Liver (tissue), 7 donors: ENCODE measurements at regions not wholly inside any gene's neighbourhood (a gene's known extent, or its start where the extent isn't known, plus 50 kb on each side); places are given as distances from the start of the nearest gene placed in this dataset.

ENCODE experiments used
- DNase-seq: peaks from one replicate; pipeline ENCODE4 v3.0.0-alpha.2; 2017; ENCODE audit warnings: low spot score
- H3K27ac ChIP-seq, 2 donors: one replicate each; pipeline ENCODE4 v1.7.0; 2013; ENCODE audit warnings: inconsistent platforms in 2 of 2, low read length in 2 of 2, control low read depth in 1 of 2, low read depth in 1 of 2, mild to moderate bottlenecking in 1 of 2
- H3K27me3 ChIP-seq, 4 donors: one replicate each; pipeline versions ENCODE4 v1.6.1 to v1.7.0; 2013; ENCODE audit warnings: low read length in 3 of 4, inconsistent platforms in 1 of 4, mild to moderate bottlenecking in 1 of 4, moderate library complexity in 1 of 4; ENCODE audit not compliant: control insufficient read depth in 4 of 4, insufficient read depth in 4 of 4
- H3K36me3 ChIP-seq, 4 donors: one replicate each; pipeline versions ENCODE4 v1.6.1 to v1.7.0; 2013; ENCODE audit warnings: low read length in 3 of 4, mild to moderate bottlenecking in 3 of 4, low read depth in 1 of 4, moderate library complexity in 1 of 4; ENCODE audit not compliant: control insufficient read depth in 4 of 4, insufficient read depth in 3 of 4
- H3K4me1 ChIP-seq, 4 donors: one replicate each; pipeline versions ENCODE4 v1.6.1 to v1.7.0; 2013; ENCODE audit warnings: low read length in 3 of 4, mild to moderate bottlenecking in 3 of 4, moderate library complexity in 1 of 4; ENCODE audit not compliant: control insufficient read depth in 4 of 4, insufficient read depth in 4 of 4
- H3K4me3 ChIP-seq, 3 donors: one replicate each; pipeline versions ENCODE4 v1.6.1 to v1.7.0; 2013; ENCODE audit warnings: low read length in 3 of 3, control low read depth in 1 of 3, low read depth in 1 of 3, mild to moderate bottlenecking in 1 of 3
- H3K9ac ChIP-seq, 2 donors: one replicate each; pipeline ENCODE4 v1.7.0; 2013; ENCODE audit warnings: low read length in 2 of 2, mild to moderate bottlenecking in 2 of 2, moderate library complexity in 2 of 2, control low read depth in 1 of 2, low read depth in 1 of 2
- H3K9me3 ChIP-seq, 4 donors: one replicate each; pipeline versions ENCODE4 v1.6.1 to v1.7.0; 2013; ENCODE audit warnings: low read length in 3 of 4; ENCODE audit not compliant: control insufficient read depth in 4 of 4
- ATF3 ChIP-seq: IDR thresholded peaks from 2 replicates; pipeline ENCODE4 v1.6.1; 2016; ENCODE audit warnings: antibody characterized with exemption
- FOXA1 ChIP-seq: IDR thresholded peaks from 2 replicates; pipeline ENCODE4 v1.6.1; 2016; ENCODE audit warnings: antibody characterized with exemption
- HNF4A ChIP-seq, 2 donors: conservative IDR thresholded peaks; 2 replicates each; pipeline ENCODE4 v1.6.1; 2016; ENCODE audit warnings: antibody characterized with exemption in 2 of 2, mild to moderate bottlenecking in 2 of 2
- HNF4G ChIP-seq: IDR thresholded peaks from 2 replicates; pipeline ENCODE4 v1.6.1; 2016; ENCODE audit warnings: antibody characterized with exemption
- JUND ChIP-seq, 2 donors: IDR thresholded peaks; 2 replicates each; pipeline ENCODE4 v1.6.1; 2016; ENCODE audit warnings: antibody characterized with exemption in 2 of 2
- MAX ChIP-seq: IDR thresholded peaks from 2 replicates; pipeline ENCODE4 v1.6.1; 2016; ENCODE audit warnings: antibody characterized with exemption
- RAD21 ChIP-seq, 2 donors: IDR thresholded peaks; 2 replicates each; pipeline ENCODE4 v1.6.1; 2016; ENCODE audit warnings: antibody characterized with exemption in 2 of 2, mild to moderate bottlenecking in 2 of 2
- REST ChIP-seq: IDR thresholded peaks from 2 replicates; pipeline ENCODE4 v1.6.1; 2016; ENCODE audit warnings: antibody characterized with exemption, mild to moderate bottlenecking
- RXRA ChIP-seq, 2 donors: IDR thresholded peaks; 2 replicates each; pipeline ENCODE4 v1.6.1; 2017 to 2018; ENCODE audit warnings: antibody characterized with exemption in 2 of 2, mild to moderate bottlenecking in 1 of 2
- SP1 ChIP-seq: IDR thresholded peaks from 2 replicates; pipeline ENCODE4 v1.6.1; 2018; ENCODE audit warnings: antibody characterized with exemption, mild to moderate bottlenecking
- WGBS: extraction: QIAGEN DNeasy Blood & Tissue Kit; methylation state at CpG from one replicate; pipeline ENCODE4 v1.1.7; 2013; 5-methylcytosine and 5-hydroxymethylcytosine counted together
- TF ChIP-seq, protein P1 (sequence below): IDR thresholded peaks from 2 replicates; pipeline ENCODE4 v1.6.1; 2016; ENCODE audit warnings: antibody characterized with exemption
- donor health status: healthy.
- donor health status: healthy.
- donor health status: healthy.
- donor health status: healthy.

DNA sequence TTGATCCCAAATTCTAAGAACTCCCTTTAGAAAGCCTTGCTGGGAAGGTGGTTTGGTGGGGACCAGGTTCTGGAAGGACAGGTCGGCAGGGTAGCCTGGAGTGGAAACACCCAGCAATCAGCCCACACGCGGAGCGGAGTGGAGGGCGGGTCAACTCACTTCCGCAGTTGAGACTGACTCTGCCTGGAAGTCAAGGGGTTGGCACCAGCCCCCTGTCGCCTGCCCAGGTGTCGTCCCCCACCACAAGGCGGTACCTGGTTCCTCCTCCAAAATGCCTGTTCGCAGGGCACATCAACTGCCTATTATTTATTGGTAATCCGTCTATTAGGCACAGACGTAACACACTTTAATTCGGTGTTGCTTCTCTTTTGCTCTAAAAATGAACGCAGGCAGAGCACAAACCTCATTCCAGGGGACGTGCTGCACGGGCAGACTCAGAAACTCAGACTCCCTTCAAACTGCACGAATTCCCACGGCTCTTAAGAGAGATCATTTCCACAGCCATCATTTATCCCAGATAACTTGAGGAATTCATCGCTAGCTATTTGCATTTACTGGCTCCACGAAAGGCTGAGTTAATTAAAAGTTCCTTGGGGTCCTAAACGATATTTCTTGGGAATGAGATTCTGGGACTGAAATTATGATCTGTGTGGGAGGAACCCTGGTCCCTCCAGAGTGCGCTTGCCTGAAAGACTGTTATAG, 248.2 kb upstream of the PPP2R2D start:
- no peak for DNase-seq
- TF ChIP-seq RXRA (IDR thresholded peaks at IDR 0.05) (no peak), RAD21 (IDR thresholded peaks at IDR 0.05) (no peak), FOXA1 (no peak), HNF4G (no peak), REST (no peak), HNF4A (conservative IDR thresholded peaks at IDR 0.05) (no peak), MAX (no peak), ATF3 (no peak)
- H3K9ac ChIP-seq = no peak overlapping the region
- H3K4me3 ChIP-seq = no peak overlapping the region
- peaks cover 0 to 11% (median 0%) of the 10 kb centered on the region in 4 donors for H3K4me1 ChIP-seq
- no peaks in the 10 kb centered on the region for H3K36me3 ChIP-seq
- WGBS = 69% methylated on average over 22 of the region's 22 CpGs
- no peak overlapping the region for H3K27ac ChIP-seq
- H3K9me3 ChIP-seq = no peaks in the 10 kb centered on the region
- H3K27me3 ChIP-seq = no peaks in the 10 kb centered on the region

DNA sequence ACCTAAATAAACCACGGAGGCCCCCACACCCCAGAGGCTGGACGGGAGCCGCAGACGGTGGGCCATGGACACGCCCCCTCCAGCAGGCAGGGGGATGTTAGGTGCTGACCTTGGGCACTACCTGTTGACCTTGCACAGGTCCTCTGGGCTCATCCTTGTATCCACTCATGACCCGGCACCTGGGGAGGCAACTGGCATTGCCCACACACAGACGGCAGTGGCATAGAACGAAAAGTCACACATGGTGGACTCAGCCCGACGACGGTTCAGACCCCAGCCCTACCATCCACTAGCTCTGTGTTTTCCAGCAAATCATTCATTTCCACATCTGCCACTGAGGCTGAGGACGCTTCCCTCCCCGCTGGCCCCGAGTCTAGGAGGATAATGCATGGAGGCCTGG, 247.7 kb upstream of the PPP2R2D start:
- H3K4me3 ChIP-seq = no peak overlapping the region
- no peak overlapping the region for H3K27ac ChIP-seq
- H3K4me1 ChIP-seq = peaks cover 0 to 11% (median 0%) of the 10 kb centered on the region in 4 donors
- H3K9me3 ChIP-seq = no peaks in the 10 kb centered on the region
- no peaks in the 10 kb centered on the region for H3K36me3 ChIP-seq
- no peak overlapping the region for H3K9ac ChIP-seq
- no peak for DNase-seq
- TF ChIP-seq SP1 = no peak
- no peak for TF ChIP-seq FOXA1
- TF ChIP-seq, protein P1, sequence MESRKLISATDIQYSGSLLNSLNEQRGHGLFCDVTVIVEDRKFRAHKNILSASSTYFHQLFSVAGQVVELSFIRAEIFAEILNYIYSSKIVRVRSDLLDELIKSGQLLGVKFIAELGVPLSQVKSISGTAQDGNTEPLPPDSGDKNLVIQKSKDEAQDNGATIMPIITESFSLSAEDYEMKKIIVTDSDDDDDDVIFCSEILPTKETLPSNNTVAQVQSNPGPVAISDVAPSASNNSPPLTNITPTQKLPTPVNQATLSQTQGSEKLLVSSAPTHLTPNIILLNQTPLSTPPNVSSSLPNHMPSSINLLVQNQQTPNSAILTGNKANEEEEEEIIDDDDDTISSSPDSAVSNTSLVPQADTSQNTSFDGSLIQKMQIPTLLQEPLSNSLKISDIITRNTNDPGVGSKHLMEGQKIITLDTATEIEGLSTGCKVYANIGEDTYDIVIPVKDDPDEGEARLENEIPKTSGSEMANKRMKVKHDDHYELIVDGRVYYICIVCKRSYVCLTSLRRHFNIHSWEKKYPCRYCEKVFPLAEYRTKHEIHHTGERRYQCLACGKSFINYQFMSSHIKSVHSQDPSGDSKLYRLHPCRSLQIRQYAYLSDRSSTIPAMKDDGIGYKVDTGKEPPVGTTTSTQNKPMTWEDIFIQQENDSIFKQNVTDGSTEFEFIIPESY = no peak
- no peak for TF ChIP-seq JUND (IDR thresholded peaks at IDR 0.05)
- H3K27me3 ChIP-seq = no peaks in the 10 kb centered on the region
- 92% methylated on average over 14 of the region's 14 CpGs for WGBS
